CD4-positive, alpha-beta memory T cell (primary cell): ENCODE measurements at regions not wholly inside any gene's neighbourhood (a gene's known extent, or its start where the extent isn't known, plus 50 kb on each side); places are given as distances from the start of the nearest gene placed in this dataset.
"Not testable (repeated sequence)": the region's sequence is repeated elsewhere in the genome, so short reads cannot be mapped to it uniquely, and the experiment has no call there.

Experiments
- CTCF ChIA-PET: fragments of 350-600 bp; sonication (Branson Sonifier 250); formaldehyde crosslinking; loops from one replicate; lab custom pipeline; 2021; ENCODE audit warnings: inconsistent platforms; ENCODE audit not compliant: partially characterized antibody; lab: Charles Lee
- POLR2A ChIA-PET: fragments of 350-600 bp; sonication (Branson Sonifier 250); formaldehyde crosslinking; loops from one replicate; lab custom pipeline; 2021; ENCODE audit not compliant: partially characterized antibody; lab: Charles Lee
- DNase-seq, 5 donors: peaks; one replicate each; pipeline versions ENCODE4 v3.0.0 to v3.0.0-alpha.2; 2020 to 2022; ENCODE audit warnings: mixed read lengths in 1 of 5
- H3K27ac ChIP-seq: one replicate; pipeline ENCODE4 v1.7.0; 2013; ENCODE audit warnings: low read depth, low read length
- H3K27me3 ChIP-seq: 2 replicates; pipeline ENCODE4 v1.7.0; 2013; ENCODE audit warnings: mild to moderate bottlenecking, low read length, moderate library complexity; ENCODE audit not compliant: insufficient read depth
- H3K36me3 ChIP-seq: 2 replicates; pipeline ENCODE4 v1.7.0; 2013; ENCODE audit warnings: mild to moderate bottlenecking, low read length, moderate library complexity; ENCODE audit not compliant: insufficient read depth
- H3K4me1 ChIP-seq: 2 replicates; pipeline ENCODE4 v1.7.0; 2013; ENCODE audit warnings: mild to moderate bottlenecking, low read length, moderate library complexity; ENCODE audit not compliant: insufficient read depth
- H3K4me3 ChIP-seq, 2 donors: one replicate each; pipeline ENCODE4 v1.7.0; 2013; ENCODE audit warnings: low read length in 2 of 2, mild to moderate bottlenecking in 1 of 2
- H3K9me3 ChIP-seq, 2 donors: one replicate each; pipeline ENCODE4 v1.7.0; 2013; ENCODE audit warnings: low read length in 2 of 2, control low read depth in 1 of 2; ENCODE audit not compliant: control insufficient read depth in 1 of 2
- H3K27ac Mint-ChIP-seq, 7 donors: one replicate each; pipeline ENCODE4 v1.8.0; 2020 to 2021; ENCODE audit warnings: mixed read lengths in 7 of 7, mild to moderate bottlenecking in 6 of 7, inconsistent platforms in 3 of 7, moderate library complexity in 3 of 7
- H3K27me3 Mint-ChIP-seq, 2 donors: one replicate each; pipeline ENCODE4 v1.8.0; 2020 to 2021; ENCODE audit warnings: mixed read lengths in 2 of 2
- H3K36me3 Mint-ChIP-seq, 2 donors: one replicate each; pipeline ENCODE4 v1.8.0; 2020 to 2021; ENCODE audit warnings: mixed read lengths in 2 of 2, inconsistent platforms in 1 of 2, mild to moderate bottlenecking in 1 of 2
- H3K4me1 Mint-ChIP-seq, 4 donors: one replicate each; pipeline ENCODE4 v1.8.0; 2020 to 2021; ENCODE audit warnings: mixed read lengths in 4 of 4, mild to moderate bottlenecking in 1 of 4
- H3K4me3 Mint-ChIP-seq, 8 donors: one replicate each; pipeline ENCODE4 v1.8.0; 2020 to 2021; ENCODE audit warnings: mixed read lengths in 8 of 8, mild to moderate bottlenecking in 7 of 8, moderate library complexity in 6 of 8, inconsistent platforms in 3 of 8
- H3K9me3 Mint-ChIP-seq, 8 donors: one replicate each; pipeline ENCODE4 v1.8.0; 2020 to 2021; ENCODE audit warnings: mixed read lengths in 8 of 8, mild to moderate bottlenecking in 5 of 8, inconsistent platforms in 3 of 8, moderate library complexity in 1 of 8
- intact Hi-C: fragments of 100-400 bp; cut with micrococcal nuclease; formaldehyde crosslinking; loops from one replicate; pipeline ENCODE4 v1.15.1; 2023

DNA sequence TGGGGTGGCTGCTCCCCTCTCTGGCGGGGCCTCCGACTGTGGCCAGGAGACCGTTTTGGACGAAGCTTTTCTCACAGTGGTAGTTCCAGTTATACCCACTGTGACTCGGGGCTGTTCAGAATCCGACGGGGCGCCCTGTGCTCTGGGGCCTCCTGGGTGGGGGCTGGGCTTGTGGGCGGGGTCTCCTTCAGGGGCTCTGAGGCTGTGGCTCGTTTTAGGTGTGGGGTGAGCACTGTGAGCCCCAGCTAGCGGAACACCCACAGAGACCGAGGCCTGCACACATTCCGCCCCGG is 383.4 kb downstream of the TMEM121 start:
- H3K36me3 Mint-ChIP-seq, POLR2A ChIA-PET, H3K27me3 ChIP-seq, DNase-seq, H3K4me3 ChIP-seq, H3K27ac Mint-ChIP-seq, H3K9me3 ChIP-seq, intact Hi-C loops, CTCF ChIA-PET, H3K27ac ChIP-seq, H3K4me1 ChIP-seq, H3K4me3 Mint-ChIP-seq, H3K4me1 Mint-ChIP-seq, H3K36me3 ChIP-seq: not testable (repeated sequence)
- H3K9me3 Mint-ChIP-seq = peaks cover 0 to 11% (median 4%) of the 10 kb centered on the region in 8 donors
- H3K27me3 Mint-ChIP-seq = peaks cover 16 to 18% of the 10 kb centered on the region in 2 donors

DNA sequence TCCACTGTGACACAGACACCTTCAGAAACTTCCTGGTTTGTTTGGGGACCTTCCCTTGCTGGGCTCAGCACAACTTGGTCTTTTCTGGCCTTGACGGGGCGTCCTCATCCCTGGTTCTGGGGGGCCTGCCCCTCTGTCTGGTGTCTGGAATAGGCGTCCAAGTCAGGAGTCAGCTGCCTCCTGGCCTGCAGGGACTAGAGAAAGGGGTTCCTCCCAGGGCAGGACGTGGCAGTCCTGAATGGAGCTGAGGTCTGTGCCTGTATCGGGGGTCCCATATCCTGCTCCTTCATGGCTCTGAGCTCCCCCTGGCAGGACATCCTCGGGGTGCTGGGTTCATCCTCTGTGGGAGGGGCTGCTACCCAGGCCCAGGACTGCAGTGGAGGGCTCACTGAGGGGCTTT is 384.0 kb downstream of the TMEM121 start:
- Mint-ChIP-seq H3K4me3 (no peak overlapping the region), H3K4me1 (no peaks in the 10 kb centered on the region), H3K9me3 (peaks cover 0 to 12% (median 5%) of the 10 kb centered on the region in 8 donors), H3K27me3 (peaks cover 16 to 18% of the 10 kb centered on the region in 2 donors), H3K36me3 (no peaks in the 10 kb centered on the region), H3K27ac (peak overlapping the region in 1 of 7 donors; percentile 42)
- Histone ChIP-seq H3K4me3 (no peak overlapping the region), H3K27ac (no peak overlapping the region), H3K4me1 (no peaks in the 10 kb centered on the region), H3K36me3 (no peaks in the 10 kb centered on the region), H3K9me3 (no peaks in the 10 kb centered on the region), H3K27me3 (no peaks in the 10 kb centered on the region)
- POLR2A ChIA-PET = no interaction called here
- CTCF ChIA-PET = no interaction called here
- DNase-seq = no peak
- intact Hi-C loops = no loop called here

DNA sequence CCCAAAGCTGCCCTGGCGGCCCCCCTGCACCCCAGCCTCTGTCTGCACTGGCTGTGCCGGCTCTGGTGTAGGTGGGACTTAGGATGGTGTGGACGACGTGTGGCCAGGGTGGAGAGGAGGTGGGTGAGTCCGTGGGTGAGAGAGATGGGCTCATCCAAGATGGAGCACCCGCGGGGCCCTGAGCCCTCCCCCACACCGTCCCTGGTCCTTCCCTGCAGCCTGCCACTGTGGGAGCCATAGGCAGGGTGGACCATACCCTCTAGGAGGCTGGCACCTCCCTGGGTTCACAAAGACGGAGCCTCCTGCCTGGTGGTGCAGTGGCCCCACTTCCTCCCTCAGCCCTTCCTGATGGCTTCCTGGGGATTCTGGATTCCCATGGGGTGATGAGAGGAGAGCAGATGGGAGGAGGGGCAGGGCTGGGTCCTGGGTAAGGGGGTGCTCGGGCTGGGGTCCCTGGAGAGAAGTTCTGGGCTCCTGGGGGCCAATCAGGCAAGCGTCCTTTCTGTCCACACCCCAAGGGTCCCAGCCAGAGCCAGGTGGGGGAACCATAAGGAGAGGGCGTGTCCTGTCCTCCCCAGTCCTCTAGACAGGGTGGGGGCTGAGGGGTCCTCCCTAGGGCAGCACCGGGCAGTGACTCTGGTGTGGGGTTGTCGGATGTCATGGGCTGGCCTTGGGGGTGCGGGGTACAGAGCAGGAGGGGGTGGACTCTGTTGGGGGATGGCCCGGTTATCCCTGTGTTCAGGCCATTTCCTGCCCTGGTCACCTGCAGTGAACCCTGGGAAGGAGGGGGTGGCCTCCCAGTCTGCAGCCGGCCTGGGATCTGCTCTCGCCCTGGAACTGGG is 384.8 kb downstream of the TMEM121 start:
- Mint-ChIP-seq H3K27me3 (peaks cover 13 to 16% of the 10 kb centered on the region in 2 donors), H3K9me3 (peaks cover 0 to 20% (median 12%) of the 10 kb centered on the region in 8 donors), H3K27ac (no peak overlapping the region), H3K36me3 (no peaks in the 10 kb centered on the region), H3K4me1 (no peaks in the 10 kb centered on the region), H3K4me3 (no peak overlapping the region)
- H3K4me1 ChIP-seq = no peaks in the 10 kb centered on the region
- no peaks in the 10 kb centered on the region for H3K27me3 ChIP-seq
- H3K9me3 ChIP-seq = no peaks in the 10 kb centered on the region
- intact Hi-C loops = no loop called here
- ChIA-PET POLR2A (no interaction called here), CTCF (no interaction called here)
- H3K27ac ChIP-seq = no peak overlapping the region
- DNase-seq = no peak
- H3K36me3 ChIP-seq = no peaks in the 10 kb centered on the region
- no peak overlapping the region for H3K4me3 ChIP-seq

DNA sequence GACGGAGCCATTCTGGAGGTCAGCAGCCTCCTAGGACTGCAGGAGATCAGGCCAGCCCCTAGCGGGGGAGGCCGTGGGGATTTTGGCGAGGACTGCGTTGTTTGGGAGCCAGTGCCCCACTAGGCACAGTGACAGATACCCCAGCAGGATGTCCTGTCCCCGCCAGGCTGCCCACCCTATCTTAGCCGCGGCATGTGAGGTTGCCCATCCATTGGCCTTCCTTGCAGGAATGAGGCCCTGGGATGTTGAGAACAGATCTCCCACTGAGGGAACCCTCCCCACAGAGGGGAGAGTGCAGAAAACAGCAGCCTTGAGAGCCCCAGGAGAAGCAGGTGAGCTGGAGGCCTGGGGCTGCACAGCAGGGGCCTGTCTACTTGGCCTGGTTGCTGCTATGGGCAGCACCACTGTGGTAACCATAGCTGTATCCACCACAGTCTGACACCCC is 385.5 kb downstream of the TMEM121 start:
- H3K9me3 ChIP-seq, H3K27ac Mint-ChIP-seq, POLR2A ChIA-PET, H3K4me1 ChIP-seq, H3K4me3 ChIP-seq, H3K4me1 Mint-ChIP-seq, intact Hi-C loops, DNase-seq, CTCF ChIA-PET, H3K36me3 ChIP-seq, H3K27ac ChIP-seq, H3K27me3 ChIP-seq, H3K36me3 Mint-ChIP-seq, H3K4me3 Mint-ChIP-seq: not testable (repeated sequence)
- H3K27me3 Mint-ChIP-seq = peaks cover 11 to 12% of the 10 kb centered on the region in 2 donors
- H3K9me3 Mint-ChIP-seq = peaks cover 0 to 22% (median 11%) of the 10 kb centered on the region in 8 donors

DNA sequence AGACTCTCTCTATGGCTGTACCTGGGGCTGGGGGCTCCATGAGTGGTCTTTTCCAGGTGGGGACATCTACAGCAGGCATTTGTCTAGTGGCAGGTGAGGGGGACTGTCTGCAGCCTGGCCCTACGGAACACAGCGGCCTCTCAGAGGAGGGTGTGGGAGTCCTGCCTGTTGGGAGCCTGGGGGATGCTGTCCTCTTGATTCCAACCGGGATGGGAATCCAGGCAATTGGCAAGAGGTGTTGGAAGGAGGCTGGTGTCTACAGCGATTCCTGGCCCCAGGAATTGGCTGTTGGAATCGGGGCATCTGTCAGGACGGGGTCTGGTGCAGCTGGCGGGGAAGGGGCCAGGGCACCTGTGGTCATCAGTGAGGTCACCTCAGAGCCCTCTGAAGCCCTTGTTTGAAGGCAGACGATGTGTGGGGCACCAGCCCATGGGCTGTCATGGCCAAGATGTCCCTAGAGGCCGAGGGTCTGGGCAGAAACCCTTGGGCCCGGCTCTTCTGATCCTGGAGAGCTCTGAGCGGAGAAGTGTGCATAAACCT is 386.3 kb downstream of the TMEM121 start:
- Histone ChIP-seq H3K9me3 (no peaks in the 10 kb centered on the region), H3K4me3 (no peak overlapping the region), H3K27me3 (no peaks in the 10 kb centered on the region), H3K27ac (no peak overlapping the region), H3K4me1 (no peaks in the 10 kb centered on the region), H3K36me3 (no peaks in the 10 kb centered on the region)
- ChIA-PET POLR2A (no interaction called here), CTCF (no interaction called here)
- DNase-seq = no peak
- H3K27ac Mint-ChIP-seq = no peak overlapping the region
- intact Hi-C loops = no loop called here
- H3K9me3 Mint-ChIP-seq = peaks cover 0 to 19% (median 10%) of the 10 kb centered on the region in 8 donors
- no peaks in the 10 kb centered on the region for H3K4me1 Mint-ChIP-seq
- no peaks in the 10 kb centered on the region for H3K36me3 Mint-ChIP-seq
- H3K27me3 Mint-ChIP-seq = peaks cover 8 to 11% of the 10 kb centered on the region in 2 donors
- no peak overlapping the region for H3K4me3 Mint-ChIP-seq

DNA sequence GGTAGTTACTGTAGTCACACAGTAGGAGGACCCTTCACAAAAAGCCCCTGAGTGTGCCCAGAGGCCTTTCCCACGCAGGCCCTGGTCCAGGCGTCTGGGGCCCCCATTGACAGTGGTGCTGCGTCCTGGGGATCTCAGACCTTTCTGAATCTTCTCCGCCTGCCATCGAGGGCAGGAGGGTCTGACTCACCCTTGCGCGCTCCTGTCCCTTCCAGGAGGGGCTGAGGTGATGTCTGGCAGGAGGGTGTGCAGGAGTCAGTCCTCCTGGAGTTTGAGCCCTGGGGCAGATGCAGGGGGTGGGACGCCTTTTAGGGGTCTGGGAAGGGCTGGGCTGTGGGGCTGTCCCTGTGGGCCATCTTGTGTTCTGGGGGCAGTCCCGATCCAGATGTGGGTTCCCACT is 386.8 kb downstream of the TMEM121 start:
- no peak overlapping the region for H3K27ac ChIP-seq
- H3K27me3 ChIP-seq = no peaks in the 10 kb centered on the region
- CTCF ChIA-PET = no interaction called here
- H3K4me3 ChIP-seq = no peak overlapping the region
- H3K36me3 Mint-ChIP-seq = no peaks in the 10 kb centered on the region
- H3K27me3 Mint-ChIP-seq = peaks cover 4 to 7% of the 10 kb centered on the region in 2 donors
- no peak overlapping the region for H3K4me3 Mint-ChIP-seq
- DNase-seq = no peak
- no peaks in the 10 kb centered on the region for H3K4me1 ChIP-seq
- H3K4me1 Mint-ChIP-seq = no peaks in the 10 kb centered on the region
- intact Hi-C loops = no loop called here
- no peaks in the 10 kb centered on the region for H3K36me3 ChIP-seq
- no peak overlapping the region for H3K27ac Mint-ChIP-seq
- POLR2A ChIA-PET = no interaction called here
- H3K9me3 ChIP-seq = no peaks in the 10 kb centered on the region
- peaks cover 0 to 19% (median 10%) of the 10 kb centered on the region in 8 donors for H3K9me3 Mint-ChIP-seq

DNA sequence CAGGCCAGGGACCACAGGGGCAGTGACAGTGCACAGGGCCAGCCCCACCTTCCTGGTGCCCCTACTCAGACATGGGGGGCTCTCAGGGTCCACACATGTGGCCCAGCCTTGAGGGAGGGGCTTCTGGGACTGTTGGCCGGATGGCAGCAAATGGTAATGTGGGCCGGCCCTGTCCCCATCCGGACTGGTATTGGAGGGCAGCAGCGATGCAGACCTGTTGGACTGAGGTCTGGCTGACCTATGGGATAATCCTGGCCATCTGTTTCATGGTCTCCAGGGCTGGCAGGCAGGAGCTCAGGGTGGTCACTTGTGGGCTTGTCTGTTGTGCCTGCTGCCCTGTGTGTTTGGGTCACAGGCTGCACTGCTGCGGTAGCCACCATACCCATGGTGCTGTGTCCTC is 387.5 kb downstream of the TMEM121 start:
- intact Hi-C loops = no loop called here
- H3K4me3 ChIP-seq = no peak overlapping the region
- POLR2A ChIA-PET = no interaction called here
- H3K9me3 ChIP-seq = no peaks in the 10 kb centered on the region
- CTCF ChIA-PET = no interaction called here
- Mint-ChIP-seq H3K9me3 (peaks cover 0 to 19% (median 10%) of the 10 kb centered on the region in 8 donors), H3K4me1 (no peaks in the 10 kb centered on the region), H3K27me3 (peaks cover 0 to 4% of the 10 kb centered on the region in 2 donors), H3K27ac (no peak overlapping the region), H3K4me3 (no peak overlapping the region), H3K36me3 (no peaks in the 10 kb centered on the region)
- H3K27me3 ChIP-seq = no peaks in the 10 kb centered on the region
- H3K36me3 ChIP-seq = no peaks in the 10 kb centered on the region
- DNase-seq = no peak
- no peaks in the 10 kb centered on the region for H3K4me1 ChIP-seq
- H3K27ac ChIP-seq = no peak overlapping the region
